ENCODE measurements at regions not wholly inside any gene's neighbourhood (a gene's known extent, or its start where the extent isn't known, plus 50 kb on each side); places are given as distances from the start of the nearest gene placed in this dataset.
A peak's percentile ranks its signal among the peaks of the same experiment; 100 is the strongest.

DNA sequence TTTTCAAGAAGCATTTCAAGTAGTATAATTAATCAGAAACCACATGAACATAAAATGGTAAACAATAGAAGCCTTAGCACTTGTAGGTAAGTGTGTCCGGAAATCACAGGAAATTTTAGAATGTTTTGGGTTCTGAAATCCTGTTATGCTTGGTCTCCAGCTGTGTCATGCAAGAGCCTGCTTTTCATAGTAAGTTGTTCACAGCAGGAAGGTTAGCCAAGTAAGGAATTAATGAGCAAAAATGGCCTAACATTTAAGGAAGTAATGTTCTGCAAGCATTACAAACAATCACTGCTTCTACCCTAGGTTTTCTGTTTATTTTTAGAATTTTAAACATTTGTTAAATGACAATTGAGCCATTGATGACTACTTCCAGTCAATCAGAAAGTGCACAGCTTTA, 669.5 kb downstream of the SLCO4C1 start:
- H3K4me3 ChIP-seq (ENCODE audit: control insufficient read depth, low read depth, low read length): no peak overlapping the region
- TF ChIP-seq, protein P1, sequence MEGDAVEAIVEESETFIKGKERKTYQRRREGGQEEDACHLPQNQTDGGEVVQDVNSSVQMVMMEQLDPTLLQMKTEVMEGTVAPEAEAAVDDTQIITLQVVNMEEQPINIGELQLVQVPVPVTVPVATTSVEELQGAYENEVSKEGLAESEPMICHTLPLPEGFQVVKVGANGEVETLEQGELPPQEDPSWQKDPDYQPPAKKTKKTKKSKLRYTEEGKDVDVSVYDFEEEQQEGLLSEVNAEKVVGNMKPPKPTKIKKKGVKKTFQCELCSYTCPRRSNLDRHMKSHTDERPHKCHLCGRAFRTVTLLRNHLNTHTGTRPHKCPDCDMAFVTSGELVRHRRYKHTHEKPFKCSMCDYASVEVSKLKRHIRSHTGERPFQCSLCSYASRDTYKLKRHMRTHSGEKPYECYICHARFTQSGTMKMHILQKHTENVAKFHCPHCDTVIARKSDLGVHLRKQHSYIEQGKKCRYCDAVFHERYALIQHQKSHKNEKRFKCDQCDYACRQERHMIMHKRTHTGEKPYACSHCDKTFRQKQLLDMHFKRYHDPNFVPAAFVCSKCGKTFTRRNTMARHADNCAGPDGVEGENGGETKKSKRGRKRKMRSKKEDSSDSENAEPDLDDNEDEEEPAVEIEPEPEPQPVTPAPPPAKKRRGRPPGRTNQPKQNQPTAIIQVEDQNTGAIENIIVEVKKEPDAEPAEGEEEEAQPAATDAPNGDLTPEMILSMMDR (conservative IDR thresholded peaks at IDR 0.05; ENCODE audit: control insufficient read depth, insufficient read depth, low read depth, low read length): no peak
- DNase-seq (ENCODE audit: low read depth): no peak

DNA sequence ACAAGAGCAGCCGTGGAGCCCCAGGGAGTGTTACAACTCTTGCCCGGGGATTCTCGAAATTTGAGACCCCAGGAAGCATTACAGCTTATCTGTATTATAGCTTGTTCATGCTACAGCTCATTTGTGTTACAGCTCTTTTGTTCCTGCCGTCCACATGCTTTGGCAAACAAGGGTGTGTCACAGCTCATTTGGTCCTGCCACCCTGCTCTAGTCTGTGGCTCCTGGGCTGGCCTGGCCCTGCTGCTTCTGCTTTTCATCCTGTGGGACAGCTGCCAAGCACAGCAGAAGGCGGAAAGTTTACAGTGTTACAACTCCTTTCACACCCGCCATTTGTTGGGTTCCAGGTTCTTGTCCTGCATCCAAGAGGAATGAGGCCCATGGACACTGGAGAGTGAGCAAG, 685.0 kb downstream of the SLCO4C1 start:
- no peak overlapping the region for H3K4me3 ChIP-seq (ENCODE audit: control insufficient read depth, low read depth, low read length)
- no peak for DNase-seq (ENCODE audit: low read depth)
- TF ChIP-seq, protein P1 (conservative IDR thresholded peaks at IDR 0.05; ENCODE audit: control insufficient read depth, insufficient read depth, low read depth, low read length): no peak

GRCh38 chr5:101608322-101608721, 687.8 kb downstream of the SLCO4C1 start:
- TF ChIP-seq, protein P1 (conservative IDR thresholded peaks at IDR 0.05; ENCODE audit: control insufficient read depth, insufficient read depth, low read depth, low read length): no peak
- no peak for DNase-seq (ENCODE audit: low read depth)
- H3K4me3 ChIP-seq (ENCODE audit: control insufficient read depth, low read depth, low read length): no peak overlapping the region

- no peak for DNase-seq (ENCODE audit: low read depth)
- TF ChIP-seq, protein P1 (conservative IDR thresholded peaks at IDR 0.05; ENCODE audit: control insufficient read depth, insufficient read depth, low read depth, low read length): no peak
- H3K4me3 ChIP-seq (ENCODE audit: control insufficient read depth, low read depth, low read length): no peak overlapping the region
These were observed 690.4 kb downstream of the SLCO4C1 start for GRCh38 chr5:101605700-101606099.

DNA sequence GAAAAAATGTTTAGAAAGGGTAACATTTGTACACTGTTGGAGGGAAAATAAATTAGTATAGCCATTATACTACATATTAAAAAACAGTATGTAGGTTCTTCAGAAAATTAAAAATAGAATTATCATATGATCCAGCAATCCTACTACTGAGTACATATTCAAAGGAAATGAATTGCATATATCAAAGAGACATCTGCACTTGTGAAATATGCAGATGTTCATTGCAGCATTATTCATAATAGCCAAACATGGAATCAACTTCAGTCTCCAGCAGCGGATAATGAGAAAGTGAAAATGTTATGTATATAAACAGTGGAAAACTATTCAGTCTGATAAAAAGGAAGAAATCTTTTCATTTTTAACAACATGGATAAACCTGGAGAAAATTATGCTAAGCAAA, 695.5 kb downstream of the SLCO4C1 start:
- TF ChIP-seq, protein P1 (conservative IDR thresholded peaks at IDR 0.05; ENCODE audit: control insufficient read depth, insufficient read depth, low read depth, low read length): no peak
- no peak for DNase-seq (ENCODE audit: low read depth)
- H3K4me3 ChIP-seq (ENCODE audit: control insufficient read depth, low read depth, low read length): no peak overlapping the region

DNA sequence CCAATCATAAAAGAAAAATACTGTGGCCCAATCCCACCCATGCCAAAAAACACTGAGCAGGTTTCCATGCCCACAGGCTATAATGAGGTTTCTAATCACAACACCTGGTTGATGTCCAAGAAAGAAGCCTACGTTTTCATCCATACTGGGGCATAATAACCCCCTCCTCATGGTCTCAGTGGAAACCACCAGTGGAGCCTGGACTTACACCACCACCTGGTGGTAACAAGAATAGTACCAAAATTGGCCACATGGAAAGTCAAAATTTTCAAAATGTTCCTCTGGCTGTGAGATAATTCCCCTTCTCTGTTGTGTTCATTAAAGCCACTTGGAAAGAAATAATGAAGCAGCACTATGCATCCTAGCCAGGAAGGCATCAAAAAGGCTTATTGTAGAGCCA, 687.3 kb upstream of the ST8SIA4 start:
- DNase-seq (ENCODE audit: low read depth): peak; percentile 14
- TF ChIP-seq, protein P1 (conservative IDR thresholded peaks at IDR 0.05; ENCODE audit: control insufficient read depth, insufficient read depth, low read depth, low read length): peak; percentile 60

GRCh38 chr5:101585366-101585765, 682.3 kb upstream of the ST8SIA4 start:
- no peak overlapping the region for H3K4me3 ChIP-seq (ENCODE audit: control insufficient read depth, low read depth, low read length)
- DNase-seq (ENCODE audit: low read depth): no peak
- TF ChIP-seq, protein P1 (conservative IDR thresholded peaks at IDR 0.05; ENCODE audit: control insufficient read depth, insufficient read depth, low read depth, low read length): no peak

More for the DNA sequence above, 687.3 kb upstream of the ST8SIA4 start:
- H3K4me3 ChIP-seq (ENCODE audit: control insufficient read depth, low read depth, low read length): no peak overlapping the region

Measured in fibroblast of mammary gland (primary cell).